Activated CD4-positive, alpha-beta T cell treated with anti-CD3 and anti-CD28 coated beads for 24 hours (primary cell): ENCODE measurements at regions not wholly inside any gene's neighbourhood (a gene's known extent, or its start where the extent isn't known, plus 50 kb on each side); places are given as distances from the start of the nearest gene placed in this dataset.
"Not testable (repeated sequence)": the region's sequence is repeated elsewhere in the genome, so short reads cannot be mapped to it uniquely, and the experiment has no call there.

ENCODE experiments used
- DNase-seq, 2 donors: peaks; one replicate each; pipeline ENCODE4 v3.0.0-alpha.2; 2020; ENCODE audit warnings: low read depth in 2 of 2

DNA sequence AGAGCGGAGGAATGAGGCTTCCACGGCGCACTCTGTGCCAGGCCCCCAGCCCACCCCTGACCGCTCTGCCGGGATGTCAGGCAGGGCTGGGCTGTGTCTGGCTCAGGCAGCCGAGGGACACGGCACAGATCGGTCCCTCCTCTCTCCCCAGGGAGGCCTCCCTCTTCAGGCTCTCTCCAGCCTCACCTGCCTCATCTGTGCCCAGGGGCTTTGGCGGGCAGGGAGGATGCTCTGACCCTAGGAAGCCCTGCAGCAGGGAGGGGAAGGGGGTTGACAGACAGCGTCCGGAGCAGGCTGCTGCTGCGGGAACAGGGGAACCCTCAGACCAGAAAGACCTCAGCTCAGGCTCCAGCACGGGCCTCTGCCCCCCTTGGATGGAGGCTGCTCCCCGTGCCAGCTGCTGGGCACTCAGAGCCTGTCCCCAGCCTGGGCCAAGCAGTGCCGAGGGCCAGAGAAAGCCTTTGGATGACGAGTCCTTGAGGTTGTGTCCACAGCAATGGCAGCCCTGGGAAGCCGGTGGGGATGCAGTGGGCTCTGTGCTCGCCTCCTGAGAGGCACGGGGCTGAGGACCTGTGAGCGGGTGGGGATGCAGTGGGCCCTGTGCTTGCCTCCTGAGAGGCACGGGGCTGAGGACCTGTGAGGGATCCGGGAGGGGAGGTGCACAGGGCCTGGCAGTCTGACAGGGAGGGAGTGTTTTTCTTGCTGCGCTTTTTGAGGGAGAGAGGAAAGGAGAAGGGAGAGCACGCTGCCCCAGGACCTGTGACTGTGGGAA is 66.9 kb downstream of the FOXL3 start:
- DNase-seq = no peak

GRCh38 chr7:357531-358209 is 67.7 kb downstream of the FOXL3 start:
- DNase-seq = no peak

- no peak for DNase-seq
These were observed 68.4 kb downstream of the FOXL3 start for GRCh38 chr7:358352-358751.

GRCh38 chr7:359226-359765 is 69.3 kb downstream of the FOXL3 start:
- DNase-seq = no peak

GRCh38 chr7:359766-360361 is 69.9 kb downstream of the FOXL3 start:
- DNase-seq = no peak

- no peak for DNase-seq
These were observed 70.6 kb downstream of the FOXL3 start for GRCh38 chr7:360454-361100.

GRCh38 chr7:361182-361581 is 71.2 kb downstream of the FOXL3 start:
- not testable (repeated sequence) for DNase-seq

- no peak for DNase-seq
These were observed 71.9 kb downstream of the FOXL3 start for GRCh38 chr7:361680-362401.

GRCh38 chr7:362402-363096 is 72.6 kb downstream of the FOXL3 start:
- no peak for DNase-seq

GRCh38 chr7:363626-364025 is 73.7 kb downstream of the FOXL3 start:
- no peak for DNase-seq

GRCh38 chr7:364536-364935 is 74.6 kb downstream of the FOXL3 start:
- DNase-seq = no peak

DNA sequence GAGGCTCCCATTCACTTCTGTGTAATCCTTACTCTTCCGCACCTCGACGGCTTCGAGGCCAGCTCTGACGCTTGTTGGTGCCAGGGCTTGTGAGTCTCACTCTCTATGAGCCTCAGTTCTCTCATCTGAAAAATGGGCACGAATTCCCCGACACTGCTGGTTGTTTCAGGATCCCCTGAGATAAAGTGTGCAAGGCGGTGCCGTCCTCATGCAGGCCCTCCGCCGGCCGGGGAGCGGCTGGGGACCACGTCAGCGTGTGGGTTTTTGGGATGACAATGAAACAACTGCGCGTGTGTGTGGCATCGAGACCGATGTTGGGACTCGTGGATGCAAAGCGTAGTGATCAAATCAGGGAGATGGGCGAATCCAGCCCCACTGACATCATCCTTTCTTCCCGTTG is 75.6 kb downstream of the FOXL3 start:
- DNase-seq = no peak

- no peak for DNase-seq
These were observed 76.3 kb downstream of the FOXL3 start for GRCh38 chr7:366161-366803.

DNA sequence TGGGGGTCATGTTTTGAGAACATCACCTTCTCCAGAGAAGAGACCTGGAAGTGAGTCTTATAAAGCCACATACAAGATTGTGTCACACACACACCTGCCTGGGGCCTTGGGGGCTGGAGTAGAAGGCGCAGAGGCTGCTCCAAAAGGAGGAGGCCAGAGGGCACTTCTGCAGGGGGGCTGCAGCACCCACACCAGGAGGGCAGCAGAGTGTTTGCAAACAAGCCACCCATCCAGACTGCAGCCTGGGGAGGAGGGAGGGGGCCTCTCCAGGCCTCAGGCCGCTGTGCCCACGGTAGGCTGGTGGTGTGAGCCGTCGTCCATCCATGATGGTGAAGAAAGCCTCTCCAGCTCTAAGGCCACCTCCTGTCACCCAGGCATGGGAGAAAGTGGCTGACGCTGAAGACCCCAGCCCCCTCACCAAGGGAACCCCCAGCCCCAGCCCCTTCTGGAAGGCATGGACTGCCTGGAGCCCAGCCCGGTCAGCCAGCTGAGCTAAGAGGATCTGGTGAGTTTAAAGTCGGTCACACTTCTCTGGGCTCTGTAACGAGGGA is 77.5 kb downstream of the FOXL3 start:
- DNase-seq = no peak

GRCh38 chr7:368651-369475 is 78.9 kb downstream of the FOXL3 start:
- no peak for DNase-seq

- no peak for DNase-seq
These were observed 79.7 kb downstream of the FOXL3 start for GRCh38 chr7:369476-370258.

DNA sequence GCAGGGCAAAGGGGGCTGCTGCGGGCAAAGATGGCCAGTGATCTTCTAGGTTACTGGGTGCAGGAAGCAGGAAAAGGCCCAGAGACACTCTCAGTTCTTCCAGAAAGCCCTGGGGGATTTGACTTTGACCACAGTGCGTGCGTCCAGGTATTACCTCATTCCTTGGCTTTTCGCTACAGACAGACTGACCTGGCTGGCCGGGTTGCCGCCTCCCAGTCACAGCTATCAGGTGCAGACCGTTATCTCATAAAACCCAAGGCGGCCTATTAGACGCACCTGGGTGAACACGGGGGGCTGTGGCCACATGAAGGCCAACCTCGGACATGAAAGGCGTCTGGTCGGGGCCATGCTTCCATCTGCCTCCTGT is 80.3 kb downstream of the FOXL3 start:
- DNase-seq = no peak

DNA sequence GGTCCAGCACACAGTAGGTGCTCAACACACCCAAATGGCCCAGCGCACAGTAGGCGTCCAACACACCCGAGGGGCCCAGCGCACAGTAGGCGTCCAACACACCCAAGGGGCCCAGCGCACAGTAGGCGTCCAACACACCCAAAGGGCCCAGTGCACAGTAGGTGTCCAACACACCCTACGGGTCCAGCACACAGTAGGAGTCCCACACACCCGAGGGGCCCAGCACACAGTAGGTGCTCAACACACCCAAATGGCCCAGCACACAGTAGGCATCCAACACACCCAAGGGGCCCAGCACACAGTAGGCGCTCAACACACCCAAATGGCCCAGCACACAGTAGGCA is 80.8 kb downstream of the FOXL3 start:
- no peak for DNase-seq
